Neural crest cell (in vitro differentiated cells): ENCODE measurements at regions not wholly inside any gene's neighbourhood (a gene's known extent, or its start where the extent isn't known, plus 50 kb on each side); places are given as distances from the start of the nearest gene placed in this dataset.

Source experiments
- DNase-seq: peaks from one replicate; pipeline ENCODE4 v3.0.0; 2021; ENCODE audit warnings: low read depth, mixed read lengths, low spot score
- H3K27ac Mint-ChIP-seq: one replicate; pipeline ENCODE4 v1.8.0; 2021; ENCODE audit warnings: mild to moderate bottlenecking, mixed read lengths; ENCODE audit not compliant: unreplicated experiment
- H3K27me3 Mint-ChIP-seq: 2 replicates; pipeline ENCODE4 v1.8.0; 2021; ENCODE audit warnings: low read depth, mild to moderate bottlenecking, mixed read lengths
- H3K36me3 Mint-ChIP-seq: 2 replicates; pipeline ENCODE4 v1.8.0; 2021; ENCODE audit warnings: low read depth, mild to moderate bottlenecking, mixed read lengths
- H3K4me1 Mint-ChIP-seq: 2 replicates; pipeline ENCODE4 v1.8.0; 2021; ENCODE audit warnings: mixed read lengths
- H3K4me3 Mint-ChIP-seq: one replicate; pipeline ENCODE4 v1.8.0; 2021; ENCODE audit warnings: mild to moderate bottlenecking, mixed read lengths
- H3K9me3 Mint-ChIP-seq: 2 replicates; pipeline ENCODE4 v1.8.0; 2021; ENCODE audit warnings: mixed read lengths
- CTCF ChIP-seq: fragments of 200-600 bp; sonication (generic); conservative IDR thresholded peaks from 2 replicates; pipeline ENCODE4 v1.5.0; 2021; ENCODE audit warnings: antibody characterized with exemption, mild to moderate bottlenecking

- no peak for TF ChIP-seq CTCF
- Mint-ChIP-seq H3K4me3 (no peak overlapping the region), H3K27ac (no peak overlapping the region), H3K27me3 (no peaks in the 10 kb centered on the region), H3K9me3 (peaks cover 7% of the 10 kb centered on the region), H3K4me1 (no peaks in the 10 kb centered on the region), H3K36me3 (peaks cover 4% of the 10 kb centered on the region)
- no peak for DNase-seq
Observed at GRCh38 chr3:67176396-67176795, 178.3 kb downstream of the KBTBD8 start.

GRCh38 chr3:67192466-67192865, 194.4 kb downstream of the KBTBD8 start:
- no peak for TF ChIP-seq CTCF
- no peak overlapping the region for H3K4me3 Mint-ChIP-seq
- peaks cover under 1% of the 10 kb centered on the region for H3K9me3 Mint-ChIP-seq
- H3K36me3 Mint-ChIP-seq: no peaks in the 10 kb centered on the region
- no peaks in the 10 kb centered on the region for H3K27me3 Mint-ChIP-seq
- no peak for DNase-seq
- no peak overlapping the region for H3K27ac Mint-ChIP-seq
- H3K4me1 Mint-ChIP-seq: no peaks in the 10 kb centered on the region

- H3K27ac Mint-ChIP-seq: no peak overlapping the region
- no peaks in the 10 kb centered on the region for H3K4me1 Mint-ChIP-seq
- H3K9me3 Mint-ChIP-seq: no peaks in the 10 kb centered on the region
- H3K4me3 Mint-ChIP-seq: no peak overlapping the region
- no peaks in the 10 kb centered on the region for H3K36me3 Mint-ChIP-seq
- H3K27me3 Mint-ChIP-seq: no peaks in the 10 kb centered on the region
- no peak for TF ChIP-seq CTCF
- no peak for DNase-seq
Observed at GRCh38 chr3:67196677-67197076, 198.6 kb downstream of the KBTBD8 start.

- Mint-ChIP-seq H3K27me3 (no peaks in the 10 kb centered on the region), H3K9me3 (no peaks in the 10 kb centered on the region), H3K4me1 (no peaks in the 10 kb centered on the region), H3K36me3 (no peaks in the 10 kb centered on the region), H3K27ac (no peak overlapping the region), H3K4me3 (no peak overlapping the region)
- TF ChIP-seq CTCF: no peak
- DNase-seq: no peak
Observed at GRCh38 chr3:67198374-67198773, 200.3 kb downstream of the KBTBD8 start.

- Mint-ChIP-seq H3K4me1 (no peaks in the 10 kb centered on the region), H3K4me3 (no peak overlapping the region), H3K36me3 (no peaks in the 10 kb centered on the region), H3K9me3 (no peaks in the 10 kb centered on the region), H3K27me3 (no peaks in the 10 kb centered on the region), H3K27ac (no peak overlapping the region)
- no peak for TF ChIP-seq CTCF
- DNase-seq: no peak
Observed at GRCh38 chr3:67200618-67201017, 202.5 kb downstream of the KBTBD8 start.

GRCh38 chr3:67201026-67201425, 202.9 kb downstream of the KBTBD8 start:
- Mint-ChIP-seq H3K4me3 (no peak overlapping the region), H3K27me3 (no peaks in the 10 kb centered on the region), H3K27ac (no peak overlapping the region), H3K9me3 (no peaks in the 10 kb centered on the region), H3K4me1 (no peaks in the 10 kb centered on the region), H3K36me3 (no peaks in the 10 kb centered on the region)
- DNase-seq: no peak
- no peak for TF ChIP-seq CTCF
